ENCODE measurements at regions not wholly inside any gene's neighbourhood (a gene's known extent, or its start where the extent isn't known, plus 50 kb on each side); places are given as distances from the start of the nearest gene placed in this dataset.
"Not testable (repeated sequence)": the region's sequence is repeated elsewhere in the genome, so short reads cannot be mapped to it uniquely, and the experiment has no call there.

DNA sequence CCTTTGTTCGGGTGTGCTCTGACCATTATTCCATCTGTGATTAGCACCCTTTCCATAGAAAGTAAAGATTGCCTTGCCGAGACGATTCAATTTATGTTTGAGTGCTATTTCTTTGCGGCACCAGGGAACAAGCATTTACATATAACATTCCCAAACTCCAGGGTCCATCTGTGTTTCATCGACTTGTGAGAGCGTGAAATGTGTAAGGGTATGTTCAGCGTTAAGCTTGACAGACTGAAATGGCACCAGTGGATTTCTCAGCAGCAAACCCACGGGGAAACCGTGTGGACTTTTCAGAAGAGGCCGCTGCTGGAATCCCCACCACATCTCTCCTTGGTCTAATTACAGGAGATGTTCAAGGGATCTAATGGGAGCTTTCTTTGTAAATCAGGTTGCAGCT, 270.5 kb downstream of the TCERG1L start:
- no peak for DNase-seq

DNA sequence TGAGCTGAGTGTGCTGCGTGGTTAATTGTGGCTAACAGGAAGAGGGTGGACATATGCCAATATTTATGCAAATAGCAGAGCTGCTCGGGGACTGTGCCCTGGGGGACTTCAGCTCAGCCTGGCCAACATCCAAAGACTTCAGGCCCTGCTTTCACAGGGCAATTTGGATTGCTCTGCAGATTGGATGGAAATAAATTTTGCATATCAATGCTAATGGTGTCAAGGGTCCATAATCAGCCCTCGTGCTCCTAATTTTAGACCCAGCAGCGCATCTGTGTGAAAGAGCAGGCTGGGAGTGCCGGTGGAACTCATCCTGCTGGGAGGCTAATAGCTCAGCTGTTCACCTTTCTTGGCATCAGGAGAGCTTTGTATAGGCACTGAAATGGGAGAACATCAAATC, 270.1 kb downstream of the TCERG1L start:
- no peak for DNase-seq

DNA sequence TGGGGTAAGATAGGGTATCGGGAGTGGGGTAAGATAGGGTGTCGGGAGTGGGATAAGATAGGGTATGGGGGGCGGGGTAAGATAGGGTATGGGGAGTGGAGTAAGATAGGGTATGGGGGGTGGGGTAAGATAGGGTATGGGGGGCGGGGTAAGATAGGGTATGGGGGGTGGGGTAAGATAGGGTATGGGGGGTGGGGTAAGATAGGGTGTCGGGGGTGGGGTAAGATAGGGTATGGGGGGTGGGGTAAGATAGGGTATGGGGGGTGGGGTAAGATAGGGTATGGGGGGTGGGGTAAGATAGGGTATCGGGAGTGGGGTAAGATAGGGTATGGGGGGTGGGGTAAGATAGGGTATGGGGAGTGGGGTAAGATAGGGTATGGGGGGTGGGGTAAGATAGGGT, 269.5 kb downstream of the TCERG1L start:
- not testable (repeated sequence) for DNase-seq

Data from CD4-positive, alpha-beta T cell treated with Interleukin-12 subunit alpha and Interleukin-12 subunit beta, for 1 hour (primary cell).